HepG2 (cell line): ENCODE measurements at regions not wholly inside any gene's neighbourhood (a gene's known extent, or its start where the extent isn't known, plus 50 kb on each side); places are given as distances from the start of the nearest gene placed in this dataset.

ENCODE experiments used
- ATAC-seq: fragments of 200-7000 bp; cut with Tn5 transposase; 3 replicates; pipeline ENCODE4 v1.9.1; 2020; ENCODE audit warnings: mild to moderate bottlenecking, moderate library complexity
- BruUV-seq: library from RNA; stranded (reverse); fragments of 400-500 nt; replicated peaks from 2 replicates; lab custom pipeline; 2021; lab: Mats Ljungman, UMichigan
- CTCF ChIA-PET: fragments of 300-600 bp; formaldehyde crosslinking; extraction: SDS; loops from one replicate; lab custom pipeline; 2021; ENCODE audit warnings: low total read pairs, inconsistent platforms, low intra/inter-chr PET ratio; lab: Yijun Ruan, JAX
- POLR2A ChIA-PET: fragments of 350-600 bp; sonication (Branson Sonifier 250); formaldehyde crosslinking; loops from one replicate; lab custom pipeline; 2020; ENCODE audit warnings: antibody characterized with exemption, inconsistent platforms; lab: Yijun Ruan, JAX
- DNase-seq: peaks from one replicate; pipeline ENCODE4 v3.0.0-alpha.2; 2015; ENCODE audit warnings: low spot score
- FAIRE-seq: peaks from 3 replicates; lab custom pipeline; 2011; peaks lifted over from hg19 to GRCh38; lab: Jason Lieb, UNC
- H2AFZ ChIP-seq: one replicate; pipeline ENCODE4 v1.6.1; 2011; ENCODE audit warnings: low read length, inconsistent platforms
- H3K27ac ChIP-seq: fragments of 300-600 bp; 3 replicates; pipeline ENCODE4 v1.8.0; 2011; ENCODE audit warnings: mixed run types, mild to moderate bottlenecking, mixed read lengths, low read length, inconsistent platforms; ENCODE audit not compliant: insufficient read depth; ENCODE audit errors: extremely low read length
- H3K27me3 ChIP-seq, 2 experiments: fragments of 200-600 bp in 1 of 2; 2 replicates in 1 of 2; 3 replicates in 1 of 2; pipeline versions ENCODE4 v1.6.0 to v1.8.0; 2011; ENCODE audit warnings: low read length in 2 of 2, mild to moderate bottlenecking in 2 of 2, moderate library complexity in 2 of 2, inconsistent platforms in 1 of 2; ENCODE audit not compliant: insufficient read depth in 2 of 2, control insufficient read depth in 1 of 2
- H3K36me3 ChIP-seq, 2 experiments: fragments of 200-600 bp in 1 of 2; replicated peaks in 1 of 2; 2 replicates in 1 of 2; 3 replicates in 1 of 2; pipeline versions ENCODE4 v1.5.1 to v1.8.0; 2011; ENCODE audit warnings: low read length in 2 of 2, inconsistent platforms in 1 of 2; ENCODE audit not compliant: insufficient read depth in 2 of 2, control insufficient read depth in 1 of 2
- H3K4me1 ChIP-seq: 2 replicates; pipeline ENCODE4 v1.5.1; 2012; ENCODE audit warnings: low read length, inconsistent platforms; ENCODE audit not compliant: insufficient read depth
- H3K4me2 ChIP-seq: 2 replicates; pipeline ENCODE4 v1.6.0; 2011; ENCODE audit warnings: low read depth, low read length, inconsistent platforms
- H3K4me3 ChIP-seq, 3 experiments: fragments of 200-600 bp in 1 of 3; sonication (generic), shearing (Covaris generic) in 1 of 3; replicated peaks in 1 of 3; 2 replicates each; pipeline ENCODE4 v1.5.1; 2011 to 2016; ENCODE audit warnings: low read length in 3 of 3, inconsistent platforms in 2 of 3, low read depth in 2 of 3, mild to moderate bottlenecking in 2 of 3, control low read depth in 1 of 3, mixed read lengths in 1 of 3; ENCODE audit not compliant: insufficient read depth in 1 of 3
- H3K79me2 ChIP-seq: one replicate; pipeline ENCODE4 v1.6.1; 2011; ENCODE audit warnings: low read length, inconsistent platforms; ENCODE audit not compliant: insufficient read depth
- H3K9ac ChIP-seq: 2 replicates; pipeline ENCODE4 v1.6.0; 2011; ENCODE audit warnings: mild to moderate bottlenecking, low read depth, low read length, inconsistent platforms; ENCODE audit not compliant: insufficient read depth
- H3K9me3 ChIP-seq: 2 replicates; pipeline ENCODE4 v1.5.1; 2012; ENCODE audit warnings: mild to moderate bottlenecking, low read length
- H4K20me1 ChIP-seq: 2 replicates; pipeline ENCODE4 v1.6.0; 2011; ENCODE audit warnings: inconsistent platforms, mild to moderate bottlenecking, low read length, moderate library complexity; ENCODE audit not compliant: insufficient read depth
- CHD4 ChIP-seq: fragments of 200-600 bp; sonication (generic); IDR thresholded peaks from 2 replicates; pipeline ENCODE4 v1.7.0; 2017; ENCODE audit warnings: mild to moderate bottlenecking, low read length, borderline replicate concordance
- LCORL ChIP-seq, 2 experiments: fragments of 450-650 bp in 1 of 2; sonication (generic) in 1 of 2; formaldehyde crosslinking in 1 of 2; IDR thresholded peaks; 2 replicates each; pipeline versions ENCODE4 v1.5.0 to v1.6.1; 2017 to 2020; ENCODE audit warnings: antibody characterized with exemption in 1 of 2, missing genetic modification reagents in 1 of 2
- WGBS: methylation state at CpG from one replicate; pipeline ENCODE4 v1.1.6; 2017; ENCODE audit warnings: low lambda C conversion rate; 5-methylcytosine and 5-hydroxymethylcytosine counted together
- in situ Hi-C: cut with HindIII; loops from 2 replicates; pipeline ENCODE4 v1.10.0; 2017; ENCODE audit warnings: low pct_unique_long_range_greater_than_20kb; ENCODE audit not compliant: extremely low pct_ligation_motif_present
- intact Hi-C: fragments of 100-400 bp; cut with micrococcal nuclease; formaldehyde crosslinking; loops from one replicate; pipeline ENCODE4 v1.10.0; 2022; ENCODE audit not compliant: unreplicated experiment
- TF ChIP-seq, protein P1 (sequence below): sonication (generic); formaldehyde crosslinking; IDR thresholded peaks from 2 replicates; pipeline ENCODE4 v1.5.0; 2020; ENCODE audit warnings: mild to moderate bottlenecking, missing genetic modification reagents
- TF ChIP-seq, protein P2 (sequence below): sonication (generic); formaldehyde crosslinking; IDR thresholded peaks from 2 replicates; pipeline ENCODE4 v1.4.0; 2020; ENCODE audit warnings: missing genetic modification reagents

DNA sequence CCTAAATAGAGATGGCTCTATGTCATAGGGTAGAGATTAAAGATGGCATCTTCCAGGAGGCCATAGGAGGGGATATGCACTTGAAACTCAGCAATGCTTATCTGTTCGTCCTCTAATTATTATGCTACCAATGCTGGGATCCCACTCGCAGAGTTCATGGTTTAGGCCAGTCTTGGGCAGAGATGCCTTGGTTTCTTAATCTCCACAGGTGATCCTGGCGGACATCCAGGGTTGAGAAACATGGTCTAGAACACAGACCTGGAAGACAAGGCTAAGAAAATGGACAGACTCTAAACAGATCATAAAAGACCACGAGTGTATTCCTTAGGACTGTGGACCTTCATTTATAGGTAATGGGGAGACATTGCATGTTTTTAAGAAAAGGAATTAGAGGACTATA is 70.0 kb upstream of the IRS2 start (continued):
- TF ChIP-seq, protein P1, sequence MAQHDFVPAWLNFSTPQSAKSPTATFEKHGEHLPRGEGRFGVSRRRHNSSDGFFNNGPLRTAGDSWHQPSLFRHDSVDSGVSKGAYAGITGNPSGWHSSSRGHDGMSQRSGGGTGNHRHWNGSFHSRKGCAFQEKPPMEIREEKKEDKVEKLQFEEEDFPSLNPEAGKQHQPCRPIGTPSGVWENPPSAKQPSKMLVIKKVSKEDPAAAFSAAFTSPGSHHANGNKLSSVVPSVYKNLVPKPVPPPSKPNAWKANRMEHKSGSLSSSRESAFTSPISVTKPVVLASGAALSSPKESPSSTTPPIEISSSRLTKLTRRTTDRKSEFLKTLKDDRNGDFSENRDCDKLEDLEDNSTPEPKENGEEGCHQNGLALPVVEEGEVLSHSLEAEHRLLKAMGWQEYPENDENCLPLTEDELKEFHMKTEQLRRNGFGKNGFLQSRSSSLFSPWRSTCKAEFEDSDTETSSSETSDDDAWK (CRISPR knock-in tag) = no peak

DNA sequence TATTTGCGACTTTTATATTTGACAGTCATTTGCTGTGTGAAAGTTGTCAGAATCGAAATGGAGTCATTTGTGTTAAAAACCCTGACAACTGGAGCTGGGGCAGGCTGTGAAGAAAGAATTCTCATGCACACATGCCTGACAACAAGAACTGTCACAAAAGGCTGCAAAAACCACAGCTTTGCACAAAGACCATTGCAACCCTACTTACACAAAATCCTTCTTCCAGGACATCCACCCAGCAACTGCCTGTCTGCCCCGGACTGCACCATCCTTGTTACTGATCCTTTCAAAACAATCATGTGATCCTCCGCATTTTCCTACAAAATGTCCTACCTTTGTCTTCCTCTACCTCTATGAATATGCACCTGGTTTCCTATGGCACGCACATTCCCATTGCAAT is 66.8 kb upstream of the IRS2 start:
- BruUV-seq = no TSS peak
- no peak for DNase-seq
- no peak overlapping the region for H3K4me2 ChIP-seq
- intact Hi-C loops = no loop called here
- in situ Hi-C loops = no loop called here
- no peaks in the 10 kb centered on the region for H3K36me3 ChIP-seq
- H3K27ac ChIP-seq = no peak overlapping the region
- H3K9ac ChIP-seq = no peak overlapping the region
- H4K20me1 ChIP-seq = no peaks in the 10 kb centered on the region
- no peak for FAIRE-seq
- ChIA-PET CTCF (no interaction called here), POLR2A (no interaction called here)
- no peak overlapping the region for H2AFZ ChIP-seq
- no peaks in the 10 kb centered on the region for H3K4me1 ChIP-seq
- no peak for TF ChIP-seq CHD4
- no peaks in the 10 kb centered on the region for H3K27me3 ChIP-seq
- ATAC-seq = no peak
- no peak overlapping the region for H3K4me3 ChIP-seq
- H3K79me2 ChIP-seq = no peaks in the 10 kb centered on the region
- H3K9me3 ChIP-seq = no peaks in the 10 kb centered on the region
- 31% methylated on average over 5 of the region's 5 CpGs for WGBS

DNA sequence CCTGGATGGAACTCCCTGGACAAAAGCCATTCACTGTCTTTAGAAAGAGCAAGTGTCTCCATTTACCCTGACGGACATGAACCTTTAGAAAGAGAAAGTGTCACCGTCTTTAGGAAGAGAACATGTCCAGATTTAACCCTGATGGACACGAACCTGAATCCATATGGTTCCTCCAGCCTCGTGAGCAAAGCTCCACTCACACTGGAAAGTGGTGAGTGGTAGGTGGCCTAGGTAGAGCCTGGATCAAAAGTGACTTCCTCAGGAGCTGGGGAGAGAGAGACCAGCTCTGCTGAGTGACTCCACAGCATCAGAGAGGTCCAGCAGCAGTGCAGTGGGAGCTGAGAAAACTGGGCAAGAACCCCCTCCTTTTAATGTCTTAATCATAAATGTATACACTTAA is 59.8 kb upstream of the IRS2 start:
- no peaks in the 10 kb centered on the region for H3K36me3 ChIP-seq
- H3K4me1 ChIP-seq = no peaks in the 10 kb centered on the region
- no TSS peak for BruUV-seq
- no peak overlapping the region for H2AFZ ChIP-seq
- in situ Hi-C loops = no loop called here
- H3K79me2 ChIP-seq = no peaks in the 10 kb centered on the region
- ATAC-seq (no peak), FAIRE-seq (no peak), DNase-seq (no peak)
- H3K4me2 ChIP-seq = no peak overlapping the region
- intact Hi-C loops = no loop called here
- H3K27ac ChIP-seq = no peak overlapping the region
- ChIA-PET POLR2A (no interaction called here), CTCF (no interaction called here)
- no peak overlapping the region for H3K9ac ChIP-seq
- no peak overlapping the region for H3K4me3 ChIP-seq
- WGBS = 7% methylated on average over 4 of the region's 4 CpGs
- H4K20me1 ChIP-seq = no peaks in the 10 kb centered on the region
- peaks cover 2 to 4% of the 10 kb centered on the region in 2 experiments; a peak in 2 of 5 replicates for H3K27me3 ChIP-seq
- H3K9me3 ChIP-seq = no peaks in the 10 kb centered on the region
- TF ChIP-seq, protein P2, sequence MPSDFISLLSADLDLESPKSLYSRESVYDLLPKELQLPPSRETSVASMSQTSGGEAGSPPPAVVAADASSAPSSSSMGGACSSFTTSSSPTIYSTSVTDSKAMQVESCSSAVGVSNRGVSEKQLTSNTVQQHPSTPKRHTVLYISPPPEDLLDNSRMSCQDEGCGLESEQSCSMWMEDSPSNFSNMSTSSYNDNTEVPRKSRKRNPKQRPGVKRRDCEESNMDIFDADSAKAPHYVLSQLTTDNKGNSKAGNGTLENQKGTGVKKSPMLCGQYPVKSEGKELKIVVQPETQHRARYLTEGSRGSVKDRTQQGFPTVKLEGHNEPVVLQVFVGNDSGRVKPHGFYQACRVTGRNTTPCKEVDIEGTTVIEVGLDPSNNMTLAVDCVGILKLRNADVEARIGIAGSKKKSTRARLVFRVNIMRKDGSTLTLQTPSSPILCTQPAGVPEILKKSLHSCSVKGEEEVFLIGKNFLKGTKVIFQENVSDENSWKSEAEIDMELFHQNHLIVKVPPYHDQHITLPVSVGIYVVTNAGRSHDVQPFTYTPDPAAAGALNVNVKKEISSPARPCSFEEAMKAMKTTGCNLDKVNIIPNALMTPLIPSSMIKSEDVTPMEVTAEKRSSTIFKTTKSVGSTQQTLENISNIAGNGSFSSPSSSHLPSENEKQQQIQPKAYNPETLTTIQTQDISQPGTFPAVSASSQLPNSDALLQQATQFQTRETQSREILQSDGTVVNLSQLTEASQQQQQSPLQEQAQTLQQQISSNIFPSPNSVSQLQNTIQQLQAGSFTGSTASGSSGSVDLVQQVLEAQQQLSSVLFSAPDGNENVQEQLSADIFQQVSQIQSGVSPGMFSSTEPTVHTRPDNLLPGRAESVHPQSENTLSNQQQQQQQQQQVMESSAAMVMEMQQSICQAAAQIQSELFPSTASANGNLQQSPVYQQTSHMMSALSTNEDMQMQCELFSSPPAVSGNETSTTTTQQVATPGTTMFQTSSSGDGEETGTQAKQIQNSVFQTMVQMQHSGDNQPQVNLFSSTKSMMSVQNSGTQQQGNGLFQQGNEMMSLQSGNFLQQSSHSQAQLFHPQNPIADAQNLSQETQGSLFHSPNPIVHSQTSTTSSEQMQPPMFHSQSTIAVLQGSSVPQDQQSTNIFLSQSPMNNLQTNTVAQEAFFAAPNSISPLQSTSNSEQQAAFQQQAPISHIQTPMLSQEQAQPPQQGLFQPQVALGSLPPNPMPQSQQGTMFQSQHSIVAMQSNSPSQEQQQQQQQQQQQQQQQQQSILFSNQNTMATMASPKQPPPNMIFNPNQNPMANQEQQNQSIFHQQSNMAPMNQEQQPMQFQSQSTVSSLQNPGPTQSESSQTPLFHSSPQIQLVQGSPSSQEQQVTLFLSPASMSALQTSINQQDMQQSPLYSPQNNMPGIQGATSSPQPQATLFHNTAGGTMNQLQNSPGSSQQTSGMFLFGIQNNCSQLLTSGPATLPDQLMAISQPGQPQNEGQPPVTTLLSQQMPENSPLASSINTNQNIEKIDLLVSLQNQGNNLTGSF = no peak
- no peak for TF ChIP-seq LCORL (IDR thresholded peaks at IDR 0.05)
- no peak for TF ChIP-seq LCORL (CRISPR knock-in tag; IDR thresholded peaks at IDR 0.05)
